ENCODE measurements at regions not wholly inside any gene's neighbourhood (a gene's known extent, or its start where the extent isn't known, plus 50 kb on each side); places are given as distances from the start of the nearest gene placed in this dataset.
A peak's percentile ranks its signal among the peaks of the same experiment; 100 is the strongest.
"Not testable (repeated sequence)": the region's sequence is repeated elsewhere in the genome, so short reads cannot be mapped to it uniquely, and the experiment has no call there.

GRCh38 chr6:168255283-168255881 lies 64.2 kb downstream of the DACT2 start:
- DNase-seq = no peak

- no peak for DNase-seq
Observed at GRCh38 chr6:168252267-168252666, 67.3 kb downstream of the DACT2 start.

- no peak for DNase-seq
Observed at GRCh38 chr6:168250250-168250649, 69.3 kb downstream of the DACT2 start.

- no peak for DNase-seq
Observed at GRCh38 chr6:168249746-168250145, 69.8 kb downstream of the DACT2 start.

- DNase-seq = no peak
Observed at GRCh38 chr6:168248148-168248620, 71.4 kb downstream of the DACT2 start.

GRCh38 chr6:168247443-168248147 lies 72.0 kb downstream of the DACT2 start:
- peak; percentile 91 for DNase-seq

- DNase-seq = no peak
Observed at GRCh38 chr6:168244961-168245551, 74.5 kb downstream of the DACT2 start.

- no peak for DNase-seq
Observed at GRCh38 chr6:168243812-168244376, 75.7 kb downstream of the DACT2 start.

- DNase-seq = no peak
Observed at GRCh38 chr6:168242940-168243225, 76.7 kb downstream of the DACT2 start.

GRCh38 chr6:168242111-168242939 lies 77.3 kb downstream of the DACT2 start:
- no peak for DNase-seq

- DNase-seq = no peak
Observed at GRCh38 chr6:168240160-168240559, 79.4 kb downstream of the DACT2 start.

- no peak for DNase-seq
Observed at GRCh38 chr6:168239044-168239773, 80.4 kb downstream of the DACT2 start.

- DNase-seq = no peak
Observed at GRCh38 chr6:168238159-168238909, 81.2 kb downstream of the DACT2 start.

- not testable (repeated sequence) for DNase-seq
Observed at GRCh38 chr6:168233875-168234213, 85.7 kb downstream of the DACT2 start.

- DNase-seq = no peak
Observed at GRCh38 chr6:168232989-168233874, 86.3 kb downstream of the DACT2 start.

- DNase-seq = no peak
Observed at GRCh38 chr6:168232528-168232927, 87.0 kb downstream of the DACT2 start.

- no peak for DNase-seq
Observed at GRCh38 chr6:168232062-168232461, 87.5 kb downstream of the DACT2 start.

- no peak for DNase-seq
Observed at GRCh38 chr6:168231393-168231957, 88.1 kb downstream of the DACT2 start.

GRCh38 chr6:168229368-168229752 lies 90.2 kb downstream of the DACT2 start:
- no peak for DNase-seq

- DNase-seq = no peak
Observed at GRCh38 chr6:168228676-168229367, 90.8 kb downstream of the DACT2 start.

Measured in NCI-H1092 (cell line).